GM12878 (cell line): ENCODE measurements at regions not wholly inside any gene's neighbourhood (a gene's known extent, or its start where the extent isn't known, plus 50 kb on each side); places are given as distances from the start of the nearest gene placed in this dataset.

Source experiments
- EP300 ChIP-seq, 2 experiments: fragments of 150-350 bp in 1 of 2; IDR thresholded peaks; 2 replicates each; pipeline ENCODE4 v1.6.1; 2011 to 2012; ENCODE audit warnings: low read depth in 2 of 2, low read length in 2 of 2, borderline replicate concordance in 1 of 2, improper control_type of control experiment in 1 of 2, inconsistent platforms in 1 of 2; ENCODE audit not compliant: control insufficient read depth in 1 of 2
- MEF2B ChIP-seq: fragments of 450-650 bp; IDR thresholded peaks from 2 replicates; pipeline ENCODE4 v1.6.1; 2018; ENCODE audit warnings: mild to moderate bottlenecking, moderate library complexity; ENCODE audit not compliant: partially characterized antibody, poor library complexity, severe bottlenecking
- NR2F1 ChIP-seq: fragments of 450-650 bp; conservative IDR thresholded peaks from 2 replicates; pipeline ENCODE4 v1.6.1; 2017; ENCODE audit warnings: mild to moderate bottlenecking
- PML ChIP-seq: IDR thresholded peaks from 2 replicates; pipeline ENCODE4 v1.6.1; 2012; ENCODE audit warnings: low read length, inconsistent platforms
- RAD21 ChIP-seq: IDR thresholded peaks from 2 replicates; pipeline ENCODE4 v1.6.1; 2011; ENCODE audit warnings: mild to moderate bottlenecking, low read depth, low read length, moderate library complexity; ENCODE audit not compliant: insufficient read depth
- STAT1 ChIP-seq: fragments of 450-650 bp; conservative IDR thresholded peaks from 2 replicates; pipeline ENCODE4 v1.6.1; 2014; ENCODE audit warnings: antibody characterized with exemption, mild to moderate bottlenecking
- TF ChIP-seq, protein P1 (sequence below): fragments of 450-650 bp; IDR thresholded peaks from 2 replicates; pipeline ENCODE4 v1.6.1; 2017; ENCODE audit warnings: borderline replicate concordance
- TF ChIP-seq, protein P2 (sequence below): fragments of 450-650 bp; formaldehyde crosslinking; IDR thresholded peaks from 2 replicates; pipeline ENCODE4 v1.4.0; 2022; ENCODE audit warnings: mild to moderate bottlenecking, moderate library complexity
- TF ChIP-seq, protein P3 (sequence below): IDR thresholded peaks from 2 replicates; pipeline ENCODE4 v1.6.1; 2012; ENCODE audit warnings: low read depth, low read length, improper control_type of control experiment

DNA sequence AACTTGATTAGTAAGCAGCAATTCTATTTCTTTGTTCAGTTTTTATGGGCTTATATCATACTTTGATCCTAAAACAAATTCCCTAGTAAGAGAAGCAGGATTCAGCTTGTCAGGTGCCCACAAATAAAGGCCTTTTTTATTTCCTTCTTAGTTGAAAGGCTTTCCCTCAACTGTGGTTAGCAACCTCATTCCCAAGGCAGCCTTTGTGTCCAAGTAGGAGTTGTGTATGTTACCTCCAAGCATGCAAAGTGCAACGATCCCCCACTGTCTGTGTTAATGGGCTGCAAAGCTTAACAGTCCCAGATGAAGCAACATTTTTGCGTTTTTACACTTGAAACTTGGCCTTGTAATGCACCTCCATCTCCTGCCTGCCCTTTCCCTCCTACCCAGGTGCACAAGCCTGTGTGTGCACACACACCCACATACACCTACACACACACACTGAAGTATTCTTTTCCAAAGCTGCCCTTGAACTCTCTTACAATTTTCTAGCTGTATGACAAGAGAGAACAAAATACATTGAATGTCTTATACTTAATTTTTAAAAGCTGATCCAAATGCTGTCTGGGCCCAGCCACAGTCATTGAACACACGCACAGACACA, 278.2 kb downstream of the SNX13 start (continued):
- TF ChIP-seq, protein P1, sequence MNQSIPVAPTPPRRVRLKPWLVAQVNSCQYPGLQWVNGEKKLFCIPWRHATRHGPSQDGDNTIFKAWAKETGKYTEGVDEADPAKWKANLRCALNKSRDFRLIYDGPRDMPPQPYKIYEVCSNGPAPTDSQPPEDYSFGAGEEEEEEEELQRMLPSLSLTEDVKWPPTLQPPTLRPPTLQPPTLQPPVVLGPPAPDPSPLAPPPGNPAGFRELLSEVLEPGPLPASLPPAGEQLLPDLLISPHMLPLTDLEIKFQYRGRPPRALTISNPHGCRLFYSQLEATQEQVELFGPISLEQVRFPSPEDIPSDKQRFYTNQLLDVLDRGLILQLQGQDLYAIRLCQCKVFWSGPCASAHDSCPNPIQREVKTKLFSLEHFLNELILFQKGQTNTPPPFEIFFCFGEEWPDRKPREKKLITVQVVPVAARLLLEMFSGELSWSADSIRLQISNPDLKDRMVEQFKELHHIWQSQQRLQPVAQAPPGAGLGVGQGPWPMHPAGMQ: no peak
- TF ChIP-seq, protein P2, sequence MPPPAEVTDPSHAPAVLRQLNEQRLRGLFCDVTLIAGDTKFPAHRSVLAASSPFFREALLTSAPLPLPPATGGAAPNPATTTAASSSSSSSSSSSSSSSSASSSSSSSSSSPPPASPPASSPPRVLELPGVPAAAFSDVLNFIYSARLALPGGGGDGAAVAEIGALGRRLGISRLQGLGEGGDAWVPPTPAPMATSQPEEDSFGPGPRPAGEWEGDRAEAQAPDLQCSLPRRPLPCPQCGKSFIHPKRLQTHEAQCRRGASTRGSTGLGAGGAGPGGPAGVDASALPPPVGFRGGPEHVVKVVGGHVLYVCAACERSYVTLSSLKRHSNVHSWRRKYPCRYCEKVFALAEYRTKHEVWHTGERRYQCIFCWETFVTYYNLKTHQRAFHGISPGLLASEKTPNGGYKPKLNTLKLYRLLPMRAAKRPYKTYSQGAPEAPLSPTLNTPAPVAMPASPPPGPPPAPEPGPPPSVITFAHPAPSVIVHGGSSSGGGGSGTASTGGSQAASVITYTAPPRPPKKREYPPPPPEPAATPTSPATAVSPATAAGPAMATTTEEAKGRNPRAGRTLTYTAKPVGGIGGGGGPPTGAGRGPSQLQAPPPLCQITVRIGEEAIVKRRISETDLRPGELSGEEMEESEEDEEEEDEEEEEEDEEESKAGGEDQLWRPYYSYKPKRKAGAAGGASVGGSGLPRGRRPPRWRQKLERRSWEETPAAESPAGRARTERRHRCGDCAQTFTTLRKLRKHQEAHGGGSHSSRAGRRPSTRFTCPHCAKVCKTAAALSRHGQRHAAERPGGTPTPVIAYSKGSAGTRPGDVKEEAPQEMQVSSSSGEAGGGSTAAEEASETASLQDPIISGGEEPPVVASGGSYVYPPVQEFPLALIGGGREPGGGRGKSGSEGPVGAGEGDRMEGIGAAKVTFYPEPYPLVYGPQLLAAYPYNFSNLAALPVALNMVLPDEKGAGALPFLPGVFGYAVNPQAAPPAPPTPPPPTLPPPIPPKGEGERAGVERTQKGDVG (CRISPR knock-in tag): no peak
- TF ChIP-seq MEF2B: no peak
- TF ChIP-seq STAT1: no peak
- TF ChIP-seq PML: no peak
- no peak for TF ChIP-seq RAD21
- TF ChIP-seq, protein P3, sequence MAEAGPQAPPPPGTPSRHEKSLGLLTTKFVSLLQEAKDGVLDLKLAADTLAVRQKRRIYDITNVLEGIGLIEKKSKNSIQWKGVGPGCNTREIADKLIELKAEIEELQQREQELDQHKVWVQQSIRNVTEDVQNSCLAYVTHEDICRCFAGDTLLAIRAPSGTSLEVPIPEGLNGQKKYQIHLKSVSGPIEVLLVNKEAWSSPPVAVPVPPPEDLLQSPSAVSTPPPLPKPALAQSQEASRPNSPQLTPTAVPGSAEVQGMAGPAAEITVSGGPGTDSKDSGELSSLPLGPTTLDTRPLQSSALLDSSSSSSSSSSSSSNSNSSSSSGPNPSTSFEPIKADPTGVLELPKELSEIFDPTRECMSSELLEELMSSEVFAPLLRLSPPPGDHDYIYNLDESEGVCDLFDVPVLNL: no peak
- TF ChIP-seq EP300 (IDR thresholded peaks at IDR 0.05; ENCODE audit: borderline replicate concordance in 1 of 2, control insufficient read depth in 1 of 2, low read depth in 2 of 2, low read length in 2 of 2): no peak
- TF ChIP-seq NR2F1: no peak
